Neuron (in vitro differentiated cells): ENCODE measurements at regions not wholly inside any gene's neighbourhood (a gene's known extent, or its start where the extent isn't known, plus 50 kb on each side); places are given as distances from the start of the nearest gene placed in this dataset.

Experiments
- H2AFZ ChIP-seq: one replicate; pipeline ENCODE4 v1.6.1; 2013; ENCODE audit warnings: low read depth, mild to moderate bottlenecking, inconsistent platforms, low read length, moderate library complexity
- H3K27me3 ChIP-seq: one replicate; pipeline ENCODE4 v1.6.1; 2013; ENCODE audit warnings: low read length; ENCODE audit not compliant: insufficient read depth
- H3K36me3 ChIP-seq: one replicate; pipeline ENCODE4 v1.6.1; 2013; ENCODE audit warnings: low read length; ENCODE audit not compliant: insufficient read depth
- H3K4me1 ChIP-seq: one replicate; pipeline ENCODE4 v1.6.1; 2013; ENCODE audit warnings: low read length; ENCODE audit not compliant: insufficient read depth
- H3K4me3 ChIP-seq: 2 replicates; pipeline ENCODE4 v1.5.1; 2013; ENCODE audit warnings: mild to moderate bottlenecking, low read length, moderate library complexity
- H3K9me3 ChIP-seq: one replicate; pipeline ENCODE4 v1.6.1; 2013; ENCODE audit warnings: low read length

- Histone ChIP-seq H3K36me3 (no peaks in the 10 kb centered on the region), H2AFZ (no peak overlapping the region), H3K4me1 (no peaks in the 10 kb centered on the region), H3K27me3 (no peaks in the 10 kb centered on the region), H3K4me3 (no peak overlapping the region), H3K9me3 (no peaks in the 10 kb centered on the region)
Measured at GRCh38 chr18:77984833-77985232, 735.2 kb downstream of the GALR1 start.

GRCh38 chr18:77985526-77986281 lies 736.1 kb downstream of the GALR1 start:
- H3K36me3 ChIP-seq, result no peaks in the 10 kb centered on the region
- H3K4me3 ChIP-seq, result no peak overlapping the region
- H3K4me1 ChIP-seq, result no peaks in the 10 kb centered on the region
- no peak overlapping the region for H2AFZ ChIP-seq
- H3K27me3 ChIP-seq, result no peaks in the 10 kb centered on the region
- H3K9me3 ChIP-seq, result no peaks in the 10 kb centered on the region

- no peaks in the 10 kb centered on the region for H3K4me1 ChIP-seq
- no peaks in the 10 kb centered on the region for H3K36me3 ChIP-seq
- no peaks in the 10 kb centered on the region for H3K27me3 ChIP-seq
Measured at GRCh38 chr18:77990131-77990530, 740.5 kb downstream of the GALR1 start.

GRCh38 chr18:77990901-77991300 lies 741.3 kb downstream of the GALR1 start:
- Histone ChIP-seq H3K4me3 (no peak overlapping the region), H3K27me3 (no peaks in the 10 kb centered on the region), H3K4me1 (no peaks in the 10 kb centered on the region), H3K36me3 (no peaks in the 10 kb centered on the region), H3K9me3 (no peaks in the 10 kb centered on the region), H2AFZ (no peak overlapping the region)

More at GRCh38 chr18:77990131-77990530, 740.5 kb downstream of the GALR1 start:
- no peak overlapping the region for H2AFZ ChIP-seq
- H3K9me3 ChIP-seq, result no peaks in the 10 kb centered on the region
- H3K4me3 ChIP-seq, result no peak overlapping the region

GRCh38 chr18:77992057-77992456 lies 742.4 kb downstream of the GALR1 start:
- Histone ChIP-seq H3K4me1 (no peaks in the 10 kb centered on the region), H2AFZ (no peak overlapping the region), H3K4me3 (no peak overlapping the region), H3K9me3 (no peaks in the 10 kb centered on the region), H3K36me3 (no peaks in the 10 kb centered on the region), H3K27me3 (no peaks in the 10 kb centered on the region)

- no peaks in the 10 kb centered on the region for H3K36me3 ChIP-seq
- no peaks in the 10 kb centered on the region for H3K4me1 ChIP-seq
- H3K27me3 ChIP-seq, result no peaks in the 10 kb centered on the region
- H3K4me3 ChIP-seq, result no peak overlapping the region
- H3K9me3 ChIP-seq, result no peaks in the 10 kb centered on the region
- H2AFZ ChIP-seq, result no peak overlapping the region
Measured at GRCh38 chr18:77993188-77993981, 743.7 kb downstream of the GALR1 start.

GRCh38 chr18:77995593-77995992 lies 745.9 kb downstream of the GALR1 start:
- Histone ChIP-seq H3K9me3 (no peaks in the 10 kb centered on the region), H3K4me1 (no peaks in the 10 kb centered on the region), H3K36me3 (no peaks in the 10 kb centered on the region), H2AFZ (no peak overlapping the region), H3K4me3 (no peak overlapping the region), H3K27me3 (no peaks in the 10 kb centered on the region)

- H3K4me1 ChIP-seq, result no peaks in the 10 kb centered on the region
- no peaks in the 10 kb centered on the region for H3K9me3 ChIP-seq
- no peaks in the 10 kb centered on the region for H3K27me3 ChIP-seq
- no peak overlapping the region for H3K4me3 ChIP-seq
- no peaks in the 10 kb centered on the region for H3K36me3 ChIP-seq
- no peak overlapping the region for H2AFZ ChIP-seq
Measured at GRCh38 chr18:77996737-77997136, 747.1 kb downstream of the GALR1 start.

GRCh38 chr18:78001811-78002210 lies 752.2 kb downstream of the GALR1 start:
- no peaks in the 10 kb centered on the region for H3K4me1 ChIP-seq
- H2AFZ ChIP-seq, result no peak overlapping the region
- no peaks in the 10 kb centered on the region for H3K27me3 ChIP-seq

GRCh38 chr18:78006006-78006773 lies 756.5 kb downstream of the GALR1 start:
- no peak overlapping the region for H3K4me3 ChIP-seq
- H3K4me1 ChIP-seq, result no peaks in the 10 kb centered on the region
- H3K36me3 ChIP-seq, result no peaks in the 10 kb centered on the region
- no peaks in the 10 kb centered on the region for H3K27me3 ChIP-seq
- no peaks in the 10 kb centered on the region for H3K9me3 ChIP-seq
- H2AFZ ChIP-seq, result no peak overlapping the region

More at GRCh38 chr18:78001811-78002210, 752.2 kb downstream of the GALR1 start:
- no peaks in the 10 kb centered on the region for H3K9me3 ChIP-seq
- no peaks in the 10 kb centered on the region for H3K36me3 ChIP-seq
- no peak overlapping the region for H3K4me3 ChIP-seq

GRCh38 chr18:78006774-78007260 lies 757.2 kb downstream of the GALR1 start:
- Histone ChIP-seq H3K9me3 (no peaks in the 10 kb centered on the region), H3K36me3 (no peaks in the 10 kb centered on the region), H3K27me3 (no peaks in the 10 kb centered on the region), H2AFZ (no peak overlapping the region), H3K4me1 (no peaks in the 10 kb centered on the region), H3K4me3 (no peak overlapping the region)

GRCh38 chr18:78010363-78010762 lies 760.7 kb downstream of the GALR1 start:
- Histone ChIP-seq H2AFZ (no peak overlapping the region), H3K27me3 (no peaks in the 10 kb centered on the region), H3K9me3 (no peaks in the 10 kb centered on the region), H3K4me3 (no peak overlapping the region), H3K36me3 (no peaks in the 10 kb centered on the region), H3K4me1 (no peaks in the 10 kb centered on the region)

GRCh38 chr18:78017869-78018268 lies 768.2 kb downstream of the GALR1 start:
- Histone ChIP-seq H3K27me3 (no peaks in the 10 kb centered on the region), H3K36me3 (no peaks in the 10 kb centered on the region), H3K9me3 (no peaks in the 10 kb centered on the region), H3K4me1 (no peaks in the 10 kb centered on the region), H2AFZ (no peak overlapping the region), H3K4me3 (no peak overlapping the region)
